GM21447 (cell line): ENCODE measurements at regions not wholly inside any gene's neighbourhood (a gene's known extent, or its start where the extent isn't known, plus 50 kb on each side); places are given as distances from the start of the nearest gene placed in this dataset.

Experiments used
- ATAC-seq: cut with Tn5 transposase; IDR thresholded peaks from one replicate; pipeline ENCODE4 v1.9.1; 2021; ENCODE audit not compliant: unreplicated experiment

GRCh38 chr4:176383273-176384077 is 63.7 kb downstream of the SPCS3 start:
- ATAC-seq: no peak

- ATAC-seq: no peak
Observed at GRCh38 chr4:176385601-176386000, 65.8 kb downstream of the SPCS3 start.

DNA sequence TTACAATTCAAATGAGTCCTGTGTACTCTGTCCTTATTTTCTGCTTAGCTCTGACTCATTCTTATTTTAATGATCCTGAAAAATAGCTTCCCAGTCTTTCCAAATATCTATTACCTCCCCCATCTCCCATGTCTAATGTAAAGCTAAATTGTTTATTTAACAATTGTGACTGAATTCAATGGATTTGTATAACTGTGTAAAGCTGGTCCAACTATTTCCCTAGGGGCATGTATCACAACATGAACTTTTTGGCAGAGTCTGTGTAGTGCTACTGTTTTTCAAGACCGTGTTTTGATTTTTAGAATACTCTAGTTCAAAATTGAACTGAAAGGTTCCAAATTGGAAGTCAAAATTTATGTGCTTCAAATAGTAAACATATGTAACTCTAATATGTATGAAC is 67.8 kb downstream of the SPCS3 start:
- ATAC-seq: no peak

GRCh38 chr4:176393306-176394013 is 73.7 kb downstream of the SPCS3 start:
- ATAC-seq: no peak

GRCh38 chr4:176400816-176401461 is 81.2 kb downstream of the SPCS3 start:
- ATAC-seq: no peak

DNA sequence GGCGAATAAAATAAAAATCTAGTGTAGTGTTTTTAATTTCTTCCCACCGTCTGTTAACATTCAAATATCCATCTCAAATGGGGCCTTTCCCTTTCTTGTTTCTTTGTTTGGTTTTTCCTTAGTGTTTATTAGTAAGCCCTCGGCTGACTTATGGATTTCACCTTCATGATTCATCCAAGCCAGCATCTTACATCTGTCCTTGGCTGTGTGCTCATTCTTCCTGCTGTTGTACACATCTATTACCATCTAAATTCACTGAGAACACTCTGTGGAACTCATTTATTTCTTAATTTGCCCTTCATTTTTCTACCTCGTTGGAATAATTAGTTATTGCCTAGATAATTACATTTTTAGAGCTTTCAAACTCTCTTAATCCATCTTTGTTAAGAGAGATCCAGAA is 84.9 kb downstream of the SPCS3 start:
- no peak for ATAC-seq

GRCh38 chr4:176406297-176406696 is 86.5 kb downstream of the SPCS3 start:
- ATAC-seq: no peak

DNA sequence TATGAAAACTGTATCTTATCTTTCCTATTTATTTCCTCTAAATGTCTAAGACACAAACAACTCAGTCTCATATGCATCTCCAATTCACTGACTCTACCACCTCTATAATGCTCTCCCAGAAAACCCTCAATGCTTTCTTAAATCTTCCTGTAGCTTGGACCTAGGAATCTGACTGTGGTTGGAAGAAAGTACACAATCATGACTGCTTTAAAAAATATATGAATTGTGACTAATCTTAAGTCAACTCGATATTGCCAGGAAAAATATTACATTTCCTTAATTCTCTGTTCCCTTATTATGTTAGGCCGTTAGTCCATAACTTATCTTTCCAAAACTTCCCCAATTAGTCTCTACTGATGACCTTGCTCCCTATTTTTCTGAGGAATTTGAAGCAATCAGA is 87.0 kb downstream of the SPCS3 start:
- no peak for ATAC-seq

DNA sequence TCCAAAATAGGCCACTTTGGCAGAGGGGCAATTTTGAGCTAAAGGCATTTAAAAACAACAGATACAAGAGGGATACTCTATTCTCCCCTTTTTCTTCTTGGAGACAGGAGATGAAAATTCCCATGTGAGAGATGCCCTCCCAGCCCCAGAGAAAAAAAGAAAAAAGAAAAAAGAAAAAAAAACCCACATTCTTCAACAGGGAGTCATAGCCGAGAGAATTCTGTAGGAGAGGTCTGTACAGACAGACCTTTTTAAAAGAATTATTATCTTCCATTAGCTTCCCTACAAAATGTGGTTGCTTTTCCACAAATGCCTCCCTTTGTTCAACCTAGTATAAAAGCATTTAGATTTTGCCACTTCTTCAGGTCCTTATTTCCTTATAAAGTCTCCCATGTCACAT is 89.9 kb downstream of the SPCS3 start:
- no peak for ATAC-seq

- peak; percentile 77 for ATAC-seq
Observed at GRCh38 chr4:176413171-176413570, 93.4 kb downstream of the SPCS3 start.

GRCh38 chr4:176422001-176422400 is 102.2 kb downstream of the SPCS3 start:
- no peak for ATAC-seq

DNA sequence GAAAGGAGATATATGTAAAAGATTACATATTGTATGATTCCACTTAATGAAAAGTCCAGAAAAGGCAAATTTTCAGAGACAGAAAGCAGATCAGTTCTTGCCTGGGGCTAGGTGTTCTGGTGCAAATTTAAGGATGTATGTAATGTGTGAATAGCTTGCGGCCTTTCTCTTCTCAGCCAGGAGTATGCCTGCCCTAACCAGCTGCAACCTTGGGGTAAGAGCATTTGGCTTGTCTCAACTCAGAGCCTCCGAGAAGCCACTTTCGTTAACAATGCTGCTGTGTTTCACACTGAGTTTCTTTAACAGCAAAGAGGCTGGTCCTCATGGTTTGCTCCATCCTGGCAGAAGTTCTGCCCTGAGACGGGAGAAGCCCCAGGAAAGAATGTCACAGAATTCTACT is 102.7 kb downstream of the SPCS3 start:
- ATAC-seq: no peak

DNA sequence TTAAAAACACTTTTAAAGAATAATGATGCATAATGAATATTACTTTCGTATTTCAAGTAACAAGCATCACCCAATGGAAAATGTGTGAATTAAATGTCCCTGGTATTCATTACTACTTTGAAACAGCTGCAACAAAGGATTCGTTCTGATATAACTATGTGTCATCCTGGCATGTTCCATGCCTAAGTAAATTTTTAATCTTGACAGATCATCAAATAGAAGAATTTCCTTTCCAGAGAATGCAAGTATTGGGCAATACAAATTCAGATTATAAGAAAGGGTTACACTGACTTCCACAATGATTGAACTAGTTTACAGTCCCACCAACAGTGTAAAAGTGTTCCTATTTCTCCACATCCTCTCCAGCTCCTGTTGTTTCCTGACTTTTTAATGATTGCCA is 105.3 kb downstream of the SPCS3 start:
- no peak for ATAC-seq

GRCh38 chr4:176432811-176433540 is 113.2 kb downstream of the SPCS3 start:
- ATAC-seq: no peak

DNA sequence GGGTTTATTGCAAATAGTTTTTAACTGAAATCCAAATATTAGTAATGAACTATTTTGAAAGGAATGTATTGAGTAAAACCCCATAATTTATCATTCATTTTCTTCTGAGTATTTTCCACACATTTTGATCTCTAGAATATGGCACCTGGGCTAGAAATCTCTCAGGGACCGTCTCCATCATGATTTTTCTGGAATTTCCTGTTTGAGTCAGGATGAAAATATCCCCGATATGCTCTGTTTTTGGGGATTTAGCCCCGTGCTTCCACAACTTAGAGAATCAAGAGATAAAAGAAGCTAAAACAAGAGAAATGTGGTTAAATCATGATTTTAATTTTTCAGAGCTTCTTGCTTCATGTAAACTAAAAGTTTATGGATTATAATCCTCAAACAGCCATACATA is 114.2 kb downstream of the SPCS3 start:
- ATAC-seq: no peak

GRCh38 chr4:176435901-176436292 is 116.1 kb downstream of the SPCS3 start:
- no peak for ATAC-seq

- no peak for ATAC-seq
Observed at GRCh38 chr4:176436293-176436973, 116.7 kb downstream of the SPCS3 start.

DNA sequence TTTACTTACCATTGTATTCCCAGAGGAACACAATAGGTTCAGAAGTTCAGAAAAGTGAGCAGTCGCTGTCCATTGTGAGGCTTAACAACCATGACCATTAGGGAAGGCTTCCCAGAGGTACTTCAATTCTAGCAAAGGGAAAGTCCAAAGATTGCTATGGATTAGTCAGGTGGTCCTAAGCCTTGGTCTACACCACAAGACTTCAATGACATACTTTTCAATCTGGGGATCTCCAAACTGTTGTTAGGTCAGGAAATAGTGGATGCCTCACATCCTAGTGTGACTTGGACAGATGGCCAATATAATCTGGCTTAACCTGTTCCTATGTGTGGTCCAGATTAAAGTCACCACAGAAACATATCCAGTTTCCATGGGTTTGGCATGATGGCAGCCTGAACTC is 118.0 kb downstream of the SPCS3 start:
- ATAC-seq: no peak

DNA sequence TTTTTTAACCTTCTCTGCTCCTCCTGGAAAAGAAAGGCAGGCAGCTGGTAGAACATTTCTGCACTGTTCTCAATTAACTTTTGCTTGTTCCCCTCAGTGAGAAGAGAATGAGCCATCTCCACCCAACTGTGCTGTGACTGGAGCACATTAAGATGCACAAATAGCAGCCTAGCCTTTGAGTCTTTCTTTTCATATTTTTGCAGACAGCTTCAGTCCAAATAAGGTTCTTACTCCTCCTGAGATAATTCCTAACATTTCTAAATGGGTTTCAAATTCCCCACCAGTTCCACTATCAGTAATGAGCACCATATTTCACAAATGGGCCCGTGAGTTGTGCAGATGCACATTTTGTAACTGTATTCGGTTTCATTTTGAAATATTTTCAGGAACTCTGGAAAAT is 118.6 kb downstream of the SPCS3 start:
- no peak for ATAC-seq

GRCh38 chr4:176439611-176440010 is 119.8 kb downstream of the SPCS3 start:
- no peak for ATAC-seq

DNA sequence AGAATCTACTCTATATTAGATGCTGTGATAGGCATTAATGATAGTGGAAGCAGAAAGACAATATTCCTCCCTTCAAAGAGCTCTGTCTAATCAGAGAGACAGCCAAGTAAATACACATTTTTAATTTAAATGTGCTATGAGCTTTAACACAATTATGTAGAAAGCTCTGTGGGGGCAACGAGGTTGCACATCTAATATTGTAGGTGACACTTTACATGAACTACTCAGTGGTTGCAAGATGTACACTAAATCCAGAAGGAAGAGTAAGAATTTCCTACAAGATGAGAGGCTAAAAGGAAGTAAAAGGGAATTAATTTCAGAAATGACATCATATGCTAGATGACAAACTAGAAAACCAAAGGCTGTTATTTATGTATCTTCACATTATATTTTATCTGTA is 120.9 kb downstream of the SPCS3 start:
- ATAC-seq: no peak
